NCI-H226 (cell line): ENCODE measurements at regions not wholly inside any gene's neighbourhood (a gene's known extent, or its start where the extent isn't known, plus 50 kb on each side); places are given as distances from the start of the nearest gene placed in this dataset.

Experiments
- DNase-seq: peaks from one replicate; pipeline ENCODE4 v3.0.0-alpha.2; 2015

DNA sequence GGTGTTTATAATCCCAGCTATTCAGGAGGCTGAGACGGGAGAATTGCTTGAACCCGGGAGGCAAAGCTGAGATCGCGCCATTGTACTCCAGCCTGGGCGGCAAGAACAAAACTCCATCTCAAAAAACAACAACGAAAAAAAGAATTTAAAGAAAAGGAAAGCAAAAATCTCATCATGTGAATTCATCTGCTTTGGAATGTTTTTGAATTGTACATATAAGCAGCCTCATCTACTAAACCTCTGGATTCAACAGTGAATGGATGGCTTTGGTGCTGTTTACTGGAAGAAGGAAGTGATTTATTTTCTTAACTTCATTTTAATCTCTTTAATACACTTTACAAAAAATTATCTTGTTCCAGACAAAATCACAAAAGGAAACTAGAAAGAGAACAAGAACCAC is 51.8 kb upstream of the PNRC1 start:
- no peak for DNase-seq

DNA sequence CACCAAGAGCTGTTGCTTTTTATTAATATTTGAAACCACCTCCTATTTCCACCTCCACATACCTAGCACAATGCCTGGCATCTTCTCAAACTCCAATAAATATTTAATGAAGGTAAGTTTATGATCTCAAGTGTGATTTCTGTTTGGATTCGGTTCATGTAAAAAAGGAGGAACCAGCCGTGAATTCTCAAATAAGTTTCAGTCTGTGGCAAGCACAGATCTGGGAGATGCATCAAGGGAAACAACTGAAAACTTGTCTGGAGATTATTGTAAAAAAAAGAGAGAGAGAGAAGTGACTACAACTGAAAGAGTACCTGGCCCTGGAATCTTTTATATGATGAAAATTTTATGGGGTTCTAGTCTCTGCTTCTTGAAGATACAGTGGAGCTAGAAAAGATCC is 52.8 kb upstream of the PNRC1 start:
- DNase-seq: no peak

GRCh38 chr6:89026151-89026550 is 54.4 kb upstream of the PNRC1 start:
- no peak for DNase-seq

DNA sequence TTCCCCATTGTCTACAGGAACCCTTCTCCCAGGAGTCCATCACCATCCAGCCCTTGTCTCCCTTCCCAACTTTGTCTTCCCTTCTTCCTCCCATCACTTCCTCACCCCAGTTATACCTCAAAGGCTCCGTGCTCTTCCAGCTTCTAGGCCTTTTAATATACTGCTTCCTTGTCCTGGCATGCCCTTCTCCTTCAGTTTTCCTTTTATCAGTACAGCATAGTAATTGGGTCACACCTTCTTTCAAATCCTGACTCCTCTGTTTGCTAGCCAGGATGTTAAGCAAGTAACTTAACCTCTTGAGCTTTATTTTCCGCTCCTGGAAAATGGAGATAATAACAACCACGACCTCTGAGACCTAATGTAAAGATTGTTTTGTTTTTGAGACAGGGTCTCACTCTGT is 54.9 kb upstream of the PNRC1 start:
- DNase-seq: no peak

DNA sequence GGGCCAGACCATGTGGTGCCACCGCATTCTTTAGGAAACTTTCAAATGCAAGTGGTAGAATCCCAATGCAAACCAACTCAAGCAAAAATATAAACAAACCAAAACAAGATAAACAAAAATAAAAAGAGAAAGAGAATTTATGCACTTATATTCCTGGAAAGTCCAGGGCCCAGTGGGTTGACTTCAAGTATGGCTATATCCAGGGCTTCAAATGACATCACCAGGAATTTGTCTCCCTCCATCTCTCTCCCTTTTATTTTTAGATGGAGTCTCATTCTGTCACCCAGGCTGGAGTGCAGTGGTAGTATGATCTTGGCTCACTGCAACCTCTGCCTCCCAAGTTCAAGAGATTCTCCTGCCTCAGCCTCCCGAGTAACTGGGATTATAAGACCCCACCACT is 56.1 kb upstream of the PNRC1 start:
- DNase-seq: no peak

- peak; percentile 78 for DNase-seq
Observed at GRCh38 chr6:89023591-89024441, 56.7 kb upstream of the PNRC1 start.

DNA sequence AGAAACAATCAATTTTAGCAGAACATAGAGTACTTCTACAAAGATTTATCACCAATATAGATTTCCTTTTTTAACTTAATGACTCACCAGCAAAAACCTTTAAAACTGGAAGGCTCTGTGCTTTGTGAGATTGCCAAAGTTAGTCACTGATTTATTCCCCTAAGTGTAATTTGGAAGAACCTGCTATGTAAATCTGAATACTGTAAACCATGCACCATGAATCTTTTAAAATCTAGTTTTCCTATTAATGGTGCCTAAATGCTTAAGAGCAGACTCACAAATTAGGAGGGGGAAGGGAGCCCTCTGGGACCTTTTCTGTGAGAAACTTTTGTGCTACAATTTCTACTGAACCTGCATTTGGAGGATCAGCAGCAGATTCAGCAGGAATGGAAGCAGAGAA is 57.8 kb upstream of the PNRC1 start:
- DNase-seq: peak; percentile 29

GRCh38 chr6:89021629-89022028 is 58.2 kb upstream of the RNGTT start:
- DNase-seq: no peak

GRCh38 chr6:89015971-89016370 is 52.6 kb upstream of the RNGTT start:
- no peak for DNase-seq

DNA sequence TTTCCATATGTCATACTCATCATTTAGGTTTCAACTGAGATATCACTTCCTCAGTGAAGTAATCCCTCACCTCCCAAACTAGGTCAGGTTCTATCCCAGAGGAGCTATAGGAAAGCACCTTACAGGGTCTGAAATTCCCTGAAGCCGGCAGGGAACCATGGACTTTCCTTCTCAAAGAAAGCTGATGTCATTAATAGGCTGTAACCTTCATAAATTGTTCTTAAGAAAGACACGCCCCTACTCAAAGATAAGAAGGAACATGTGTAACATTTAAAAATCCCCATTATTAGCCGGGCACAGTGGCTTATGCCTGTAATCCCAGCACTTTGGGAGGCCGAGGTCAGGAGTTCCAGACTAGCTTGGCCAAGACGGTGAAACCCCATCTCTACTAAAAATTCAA is 50.0 kb upstream of the RNGTT start:
- DNase-seq: no peak
